Ovary (tissue), 7 donors: ENCODE measurements at regions not wholly inside any gene's neighbourhood (a gene's known extent, or its start where the extent isn't known, plus 50 kb on each side); places are given as distances from the start of the nearest gene placed in this dataset.
"Not testable (repeated sequence)": the region's sequence is repeated elsewhere in the genome, so short reads cannot be mapped to it uniquely, and the experiment has no call there.

Source experiments
- DNase-seq, 5 donors: peaks; one replicate each; pipeline ENCODE4 v3.0.0-alpha.2; 2019 to 2020
- H3K27ac ChIP-seq, 2 donors: fragments of 200-600 bp; one replicate each; pipeline versions ENCODE4 v1.5.1 to v1.8.0; 2019 to 2022
- H3K27me3 ChIP-seq: fragments of 200-600 bp; one replicate; pipeline ENCODE4 v1.8.0; 2022
- H3K36me3 ChIP-seq: fragments of 200-600 bp; sonication (generic); one replicate; pipeline ENCODE4 v1.5.1; 2019
- H3K4me1 ChIP-seq: one replicate; pipeline ENCODE4 v1.8.1; 2013; ENCODE audit warnings: mild to moderate bottlenecking, moderate library complexity; ENCODE audit not compliant: insufficient read depth
- H3K4me3 ChIP-seq: fragments of 200-600 bp; sonication (generic); one replicate; pipeline ENCODE4 v1.5.1; 2017
- H3K9me3 ChIP-seq, 2 donors: fragments of 200-600 bp in 1 of 2; sonication (generic) in 1 of 2; one replicate each; pipeline versions ENCODE4 v1.5.1 to v1.8.1; 2013 to 2019; ENCODE audit warnings: mild to moderate bottlenecking in 1 of 2, moderate library complexity in 1 of 2
- EP300 ChIP-seq: sonication (generic); formaldehyde crosslinking; IDR thresholded peaks from one replicate; pipeline ENCODE4 v1.6.1; 2017; ENCODE audit warnings: antibody characterized with exemption
- POLR2A ChIP-seq: fragments of 450-650 bp; IDR thresholded peaks from one replicate; pipeline ENCODE4 v1.6.1; 2017; ENCODE audit warnings: antibody characterized with exemption, mild to moderate bottlenecking, moderate library complexity
- WGBS, 3 donors: extraction: QIAGEN DNeasy Blood & Tissue Kit in 1 of 3; methylation state at CpG; one replicate each; pipeline versions ENCODE4 v1.1.5 to v1.1.7; 2013 to 2017; 5-methylcytosine and 5-hydroxymethylcytosine counted together
- intact Hi-C, 4 donors: fragments of 100-400 bp; cut with DNase I; formaldehyde crosslinking; loops; one replicate each; pipeline versions ENCODE4 v1.11.0 to v1.15.1; 2022 to 2023
- TF ChIP-seq, protein P1 (sequence below), 3 donors: fragments of 450-650 bp in 2 of 3; fragments of 200-600 bp in 1 of 3; IDR thresholded peaks; one replicate each; pipeline versions ENCODE4 v1.5.1 to v1.8.0; 2016 to 2022; ENCODE audit warnings: antibody characterized with exemption in 3 of 3, mild to moderate bottlenecking in 1 of 3
- donor health status: DM: no; HTN: no; CAD: no; lungs with moderate emphysema.
- donor health status: DM: no; HTN: no; CAD: no.
- donor health status: Bipolar disorder and iron deficiency.
- donor health status: DM: no; HTN: no; CAD: no.
- donor health status: DM: yes; HTN: yes; CAD: no.

DNA sequence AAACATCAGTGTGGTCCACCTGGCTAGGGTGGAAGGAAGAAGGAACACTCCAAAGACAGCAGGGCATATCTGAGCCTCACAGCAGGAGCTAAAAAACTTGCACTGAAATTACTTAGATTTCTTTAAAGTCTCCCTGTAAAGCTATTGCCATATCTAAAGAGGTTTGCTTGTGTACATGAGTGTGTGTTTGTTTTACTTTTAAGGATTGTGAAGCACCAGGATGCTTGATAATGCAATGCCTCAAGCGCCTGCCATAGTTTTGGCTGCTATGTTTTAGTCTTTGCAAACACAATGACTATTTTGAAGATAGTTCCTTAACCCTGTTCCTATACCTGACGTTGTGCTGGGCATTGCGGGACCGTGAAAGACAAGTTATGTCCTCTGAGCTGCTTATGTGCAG is 65.0 kb downstream of the ID4 start:
- H3K27me3 ChIP-seq: no peaks in the 10 kb centered on the region
- H3K4me3 ChIP-seq: no peak overlapping the region
- TF ChIP-seq POLR2A (no peak), EP300 (no peak)
- TF ChIP-seq, protein P1, sequence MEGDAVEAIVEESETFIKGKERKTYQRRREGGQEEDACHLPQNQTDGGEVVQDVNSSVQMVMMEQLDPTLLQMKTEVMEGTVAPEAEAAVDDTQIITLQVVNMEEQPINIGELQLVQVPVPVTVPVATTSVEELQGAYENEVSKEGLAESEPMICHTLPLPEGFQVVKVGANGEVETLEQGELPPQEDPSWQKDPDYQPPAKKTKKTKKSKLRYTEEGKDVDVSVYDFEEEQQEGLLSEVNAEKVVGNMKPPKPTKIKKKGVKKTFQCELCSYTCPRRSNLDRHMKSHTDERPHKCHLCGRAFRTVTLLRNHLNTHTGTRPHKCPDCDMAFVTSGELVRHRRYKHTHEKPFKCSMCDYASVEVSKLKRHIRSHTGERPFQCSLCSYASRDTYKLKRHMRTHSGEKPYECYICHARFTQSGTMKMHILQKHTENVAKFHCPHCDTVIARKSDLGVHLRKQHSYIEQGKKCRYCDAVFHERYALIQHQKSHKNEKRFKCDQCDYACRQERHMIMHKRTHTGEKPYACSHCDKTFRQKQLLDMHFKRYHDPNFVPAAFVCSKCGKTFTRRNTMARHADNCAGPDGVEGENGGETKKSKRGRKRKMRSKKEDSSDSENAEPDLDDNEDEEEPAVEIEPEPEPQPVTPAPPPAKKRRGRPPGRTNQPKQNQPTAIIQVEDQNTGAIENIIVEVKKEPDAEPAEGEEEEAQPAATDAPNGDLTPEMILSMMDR (IDR thresholded peaks at IDR 0.05): no peak
- H3K4me1 ChIP-seq: no peaks in the 10 kb centered on the region
- no peaks in the 10 kb centered on the region for H3K36me3 ChIP-seq
- intact Hi-C loops: no loop called here
- no peak overlapping the region for H3K27ac ChIP-seq
- DNase-seq: no peak
- 80 to 87% (median 80%) methylated on average over 4 of the region's 4 CpGs for WGBS, 3 donors
- H3K9me3 ChIP-seq: no peaks in the 10 kb centered on the region

DNA sequence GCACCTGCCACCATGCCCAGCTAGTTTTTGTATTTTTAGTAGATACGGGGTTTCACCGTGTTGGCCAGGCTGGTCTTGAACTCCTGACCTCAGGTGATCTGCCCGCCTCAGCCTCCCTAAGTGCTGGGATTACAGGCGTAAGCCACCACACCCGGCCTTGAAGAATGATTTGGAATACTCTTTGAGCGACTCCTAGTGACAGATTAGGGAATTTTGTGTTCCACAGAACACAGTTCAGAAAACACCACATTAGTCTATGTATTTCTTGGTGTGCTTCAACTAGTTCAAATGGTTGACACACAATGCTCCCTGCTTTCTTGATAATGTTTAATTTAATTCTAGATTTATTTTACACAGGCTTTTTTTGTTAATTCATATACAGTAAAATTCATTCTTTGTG is 67.2 kb downstream of the ID4 start:
- H3K4me3 ChIP-seq, H3K27me3 ChIP-seq, H3K36me3 ChIP-seq, H3K27ac ChIP-seq, H3K9me3 ChIP-seq, DNase-seq, H3K4me1 ChIP-seq, intact Hi-C loops: not testable (repeated sequence)
- WGBS, 3 donors: 76 to 84% (median 78%) methylated on average over 6 of the region's 6 CpGs

DNA sequence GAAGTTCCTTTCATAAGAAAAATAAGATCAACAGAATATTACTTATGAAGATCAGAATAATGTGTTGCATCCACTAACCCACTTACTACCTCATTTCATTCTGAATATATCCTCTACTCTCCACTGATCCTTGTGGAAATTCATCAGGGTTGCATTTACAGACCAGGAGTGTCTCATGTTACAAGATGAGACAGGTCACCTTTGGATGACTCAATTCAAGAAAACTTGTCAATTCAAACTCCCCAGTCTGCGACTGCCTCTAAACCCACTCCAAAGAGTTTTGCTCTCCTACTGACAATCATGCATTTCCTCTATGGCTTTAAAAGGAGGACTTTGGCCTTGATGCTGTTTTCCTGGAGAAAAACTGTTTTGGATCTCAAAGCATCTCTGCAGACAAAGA is 68.4 kb downstream of the ID4 start:
- H3K4me1 ChIP-seq: no peaks in the 10 kb centered on the region
- intact Hi-C loops: no loop called here
- H3K4me3 ChIP-seq: no peak overlapping the region
- no peaks in the 10 kb centered on the region for H3K9me3 ChIP-seq
- no peaks in the 10 kb centered on the region for H3K27me3 ChIP-seq
- H3K36me3 ChIP-seq: no peaks in the 10 kb centered on the region
- H3K27ac ChIP-seq: no peak overlapping the region
- TF ChIP-seq EP300 (no peak), POLR2A (no peak)
- TF ChIP-seq, protein P1 (IDR thresholded peaks at IDR 0.05): no peak
- 25 to 35% (median 29%) methylated on average over 1 of the region's 1 CpG for WGBS, 3 donors
- no peak for DNase-seq

DNA sequence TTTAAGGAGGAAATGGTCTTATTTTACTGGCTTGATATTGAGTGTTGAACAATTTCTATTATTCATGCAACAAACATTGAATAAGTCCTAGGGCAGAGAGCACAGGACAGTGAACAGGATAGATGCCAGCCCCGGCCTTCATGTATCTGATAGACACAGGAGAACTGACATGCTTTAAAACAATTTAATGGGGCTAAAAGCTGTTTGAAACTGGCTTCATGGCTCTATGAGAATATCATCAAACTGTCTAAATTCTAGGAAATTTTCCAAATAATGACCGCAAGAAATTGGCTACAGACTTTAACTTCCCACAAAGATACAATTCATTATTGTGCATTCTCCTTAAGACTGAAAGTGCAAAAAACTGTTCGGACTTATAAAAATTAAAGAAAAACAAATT is 69.0 kb downstream of the ID4 start:
- Histone ChIP-seq H3K27me3 (no peaks in the 10 kb centered on the region), H3K4me3 (no peak overlapping the region), H3K4me1 (no peaks in the 10 kb centered on the region), H3K36me3 (no peaks in the 10 kb centered on the region), H3K27ac (no peak overlapping the region), H3K9me3 (no peaks in the 10 kb centered on the region)
- no peak for DNase-seq
- intact Hi-C loops: no loop called here
- WGBS, 3 donors: 17 to 21% (median 19%) methylated on average over 3 of the region's 3 CpGs
- TF ChIP-seq POLR2A (no peak), EP300 (no peak)
- TF ChIP-seq, protein P1 (IDR thresholded peaks at IDR 0.05): no peak

DNA sequence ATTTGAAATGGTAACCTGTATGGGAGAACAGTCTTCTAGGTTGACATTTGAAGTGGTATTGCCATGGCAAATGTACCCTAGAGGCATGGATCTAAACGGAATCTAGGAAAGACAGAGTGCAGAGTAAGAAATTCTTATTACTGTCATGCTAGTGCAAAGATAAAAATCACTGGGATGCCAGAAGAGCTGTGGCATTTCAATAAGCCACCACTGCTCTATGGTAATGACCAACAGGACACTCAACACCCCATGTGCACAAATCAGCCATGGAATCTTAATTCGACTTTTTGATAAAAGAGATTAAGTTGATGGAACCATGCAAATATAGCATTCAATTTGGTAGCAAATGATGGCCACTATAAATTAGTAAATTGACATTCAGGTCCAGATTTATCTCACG is 74.1 kb downstream of the ID4 start:
- intact Hi-C loops: no loop called here

More for the DNA sequence above, 74.1 kb downstream of the ID4 start:
- H3K4me1 ChIP-seq: no peaks in the 10 kb centered on the region
- no peaks in the 10 kb centered on the region for H3K27me3 ChIP-seq
- TF ChIP-seq, protein P1 (IDR thresholded peaks at IDR 0.05): no peak
- TF ChIP-seq POLR2A (no peak), EP300 (no peak)
- WGBS, 3 donors: 75 to 83% (median 76%) methylated on average over 3 of the region's 3 CpGs
- H3K36me3 ChIP-seq: no peaks in the 10 kb centered on the region
- no peak overlapping the region for H3K27ac ChIP-seq
- DNase-seq: no peak
- H3K4me3 ChIP-seq: no peak overlapping the region
- H3K9me3 ChIP-seq: no peaks in the 10 kb centered on the region
